GM23338 (cell line): ENCODE measurements at regions not wholly inside any gene's neighbourhood (a gene's known extent, or its start where the extent isn't known, plus 50 kb on each side); places are given as distances from the start of the nearest gene placed in this dataset.

Source experiments
- ATAC-seq: fragments of 200-7000 bp; cut with Tn5 transposase; 3 replicates; pipeline ENCODE4 v1.9.1; 2020
- DNase-seq: peaks from one replicate; pipeline ENCODE4 v3.0.0-alpha.2; 2015; ENCODE audit warnings: low spot score
- H2AFZ ChIP-seq: fragments of 200-600 bp; sonication (generic); 2 replicates; pipeline ENCODE4 v1.8.0; 2016; ENCODE audit warnings: antibody characterized with exemption, mild to moderate bottlenecking, moderate library complexity
- H3F3A ChIP-seq: fragments of 200-600 bp; sonication (generic); replicated peaks from 2 replicates; pipeline ENCODE4 v1.8.0; 2017; ENCODE audit warnings: antibody characterized with exemption, mixed run types, low read depth
- H3K27ac ChIP-seq: fragments of 200-600 bp; sonication (generic); 2 replicates; pipeline ENCODE4 v1.6.1; 2016; ENCODE audit warnings: low read depth
- H3K27me3 ChIP-seq: fragments of 200-600 bp; sonication (generic); 2 replicates; pipeline ENCODE4 v1.8.0; 2016; ENCODE audit warnings: mild to moderate bottlenecking, mixed run types, moderate library complexity; ENCODE audit not compliant: insufficient read depth
- H3K36me3 ChIP-seq: fragments of 200-600 bp; sonication (generic); 2 replicates; pipeline ENCODE4 v1.8.0; 2016; ENCODE audit warnings: mild to moderate bottlenecking; ENCODE audit not compliant: insufficient read depth
- H3K4me1 ChIP-seq: fragments of 200-600 bp; sonication (generic); 2 replicates; pipeline ENCODE4 v1.8.0; 2016; ENCODE audit warnings: mild to moderate bottlenecking, moderate library complexity; ENCODE audit not compliant: insufficient read depth
- H3K4me2 ChIP-seq: fragments of 200-600 bp; sonication (generic); 2 replicates; pipeline ENCODE4 v1.7.1; 2017; ENCODE audit warnings: mixed run types
- H3K4me3 ChIP-seq: fragments of 200-600 bp; sonication (generic); 2 replicates; pipeline ENCODE4 v1.6.1; 2016; ENCODE audit warnings: mixed run types
- H3K79me2 ChIP-seq: fragments of 200-600 bp; sonication (generic); replicated peaks from 2 replicates; pipeline ENCODE4 v1.8.0; 2017; ENCODE audit warnings: mild to moderate bottlenecking; ENCODE audit not compliant: insufficient read depth
- H3K9me2 ChIP-seq: fragments of 200-600 bp; sonication (generic); 2 replicates; pipeline ENCODE4 v1.8.0; 2017; ENCODE audit not compliant: insufficient read depth
- H4K20me1 ChIP-seq: fragments of 200-600 bp; sonication (generic); replicated peaks from 2 replicates; pipeline ENCODE4 v1.8.0; 2017; ENCODE audit warnings: mild to moderate bottlenecking; ENCODE audit not compliant: insufficient read depth
- H3K27ac Mint-ChIP-seq: 2 replicates; pipeline ENCODE4 v1.8.0; 2020; ENCODE audit warnings: inconsistent platforms, mild to moderate bottlenecking, moderate library complexity, mixed read lengths
- H3K27me3 Mint-ChIP-seq: 3 replicates; pipeline ENCODE4 v1.8.0; 2022; ENCODE audit warnings: low read depth, mild to moderate bottlenecking, moderate library complexity, mixed read lengths, inconsistent platforms; ENCODE audit not compliant: insufficient read depth, poor library complexity
- H3K36me3 Mint-ChIP-seq: 3 replicates; pipeline ENCODE4 v1.8.0; 2021; ENCODE audit warnings: low read depth, mild to moderate bottlenecking, inconsistent platforms, moderate library complexity, mixed read lengths
- H3K4me1 Mint-ChIP-seq: 3 replicates; pipeline ENCODE4 v1.8.0; 2020; ENCODE audit warnings: mild to moderate bottlenecking, inconsistent platforms, mixed read lengths
- H3K4me3 Mint-ChIP-seq: 3 replicates; pipeline ENCODE4 v1.8.0; 2021; ENCODE audit warnings: moderate library complexity, mild to moderate bottlenecking, inconsistent platforms, mixed read lengths
- H3K9me3 Mint-ChIP-seq: 3 replicates; pipeline ENCODE4 v1.8.0; 2020; ENCODE audit warnings: moderate library complexity, mild to moderate bottlenecking, inconsistent platforms, mixed read lengths
- CREB1 ChIP-seq: fragments of 250-450 bp; sonication (Bioruptor Pico); IDR thresholded peaks from 2 replicates; pipeline ENCODE4 v1.5.0; 2020; ENCODE audit warnings: low read depth, mild to moderate bottlenecking, moderate library complexity
- EZH2phosphoT487 ChIP-seq: fragments of 200-600 bp; sonication (generic); IDR thresholded peaks from one replicate; pipeline ENCODE4 v1.8.1; 2018; ENCODE audit warnings: antibody characterized with exemption; ENCODE audit not compliant: unreplicated experiment
- JUNB ChIP-seq: IDR thresholded peaks from one replicate; pipeline ENCODE4 v1.6.1; 2016; ENCODE audit warnings: antibody characterized with exemption; ENCODE audit not compliant: unreplicated experiment
- NANOG ChIP-seq: IDR thresholded peaks from 2 replicates; pipeline ENCODE4 v1.6.1; 2016; ENCODE audit warnings: antibody characterized with exemption, borderline replicate concordance
- POLR2AphosphoS5 ChIP-seq: IDR thresholded peaks from 2 replicates; pipeline ENCODE4 v1.6.1; 2016; ENCODE audit warnings: antibody characterized with exemption, low read depth
- ZNF114 ChIP-seq: fragments of 250-450 bp; sonication (Bioruptor Pico); IDR thresholded peaks from 2 replicates; pipeline ENCODE4 v1.5.0; 2020; ENCODE audit warnings: mild to moderate bottlenecking, moderate library complexity
- ZNF331 ChIP-seq: fragments of 250-450 bp; sonication (Bioruptor Pico); IDR thresholded peaks from 2 replicates; pipeline ENCODE4 v1.5.0; 2020; ENCODE audit warnings: low read depth, mild to moderate bottlenecking, moderate library complexity
- TF ChIP-seq, protein P1 (sequence below): fragments of 250-450 bp; sonication (Bioruptor Pico); IDR thresholded peaks from 2 replicates; pipeline ENCODE4 v1.5.0; 2020; ENCODE audit warnings: mild to moderate bottlenecking, moderate library complexity
- TF ChIP-seq, protein P2 (sequence below): IDR thresholded peaks from 2 replicates; pipeline ENCODE4 v1.6.1; 2016; ENCODE audit warnings: antibody characterized with exemption

DNA sequence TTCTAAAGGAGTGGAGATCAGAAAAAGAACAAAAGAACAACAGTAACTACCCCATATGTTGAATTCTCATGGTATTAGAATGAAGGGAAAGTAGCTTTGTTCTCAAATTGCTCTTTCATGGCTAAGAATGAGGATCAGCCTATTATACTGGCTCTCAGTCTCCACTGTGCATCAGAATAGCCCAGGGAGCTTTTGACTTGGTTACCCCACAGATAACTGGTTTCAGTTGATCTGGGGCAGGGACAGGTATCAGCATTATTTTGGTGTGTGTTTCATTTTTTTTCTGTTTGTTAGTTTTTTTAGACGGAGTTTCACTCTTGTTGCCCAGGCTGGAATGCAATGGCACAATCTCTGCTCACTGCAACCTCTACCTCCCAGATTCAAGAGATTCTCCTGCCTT is 311.7 kb upstream of the TLE3 start (continued):
- TF ChIP-seq, protein P1, sequence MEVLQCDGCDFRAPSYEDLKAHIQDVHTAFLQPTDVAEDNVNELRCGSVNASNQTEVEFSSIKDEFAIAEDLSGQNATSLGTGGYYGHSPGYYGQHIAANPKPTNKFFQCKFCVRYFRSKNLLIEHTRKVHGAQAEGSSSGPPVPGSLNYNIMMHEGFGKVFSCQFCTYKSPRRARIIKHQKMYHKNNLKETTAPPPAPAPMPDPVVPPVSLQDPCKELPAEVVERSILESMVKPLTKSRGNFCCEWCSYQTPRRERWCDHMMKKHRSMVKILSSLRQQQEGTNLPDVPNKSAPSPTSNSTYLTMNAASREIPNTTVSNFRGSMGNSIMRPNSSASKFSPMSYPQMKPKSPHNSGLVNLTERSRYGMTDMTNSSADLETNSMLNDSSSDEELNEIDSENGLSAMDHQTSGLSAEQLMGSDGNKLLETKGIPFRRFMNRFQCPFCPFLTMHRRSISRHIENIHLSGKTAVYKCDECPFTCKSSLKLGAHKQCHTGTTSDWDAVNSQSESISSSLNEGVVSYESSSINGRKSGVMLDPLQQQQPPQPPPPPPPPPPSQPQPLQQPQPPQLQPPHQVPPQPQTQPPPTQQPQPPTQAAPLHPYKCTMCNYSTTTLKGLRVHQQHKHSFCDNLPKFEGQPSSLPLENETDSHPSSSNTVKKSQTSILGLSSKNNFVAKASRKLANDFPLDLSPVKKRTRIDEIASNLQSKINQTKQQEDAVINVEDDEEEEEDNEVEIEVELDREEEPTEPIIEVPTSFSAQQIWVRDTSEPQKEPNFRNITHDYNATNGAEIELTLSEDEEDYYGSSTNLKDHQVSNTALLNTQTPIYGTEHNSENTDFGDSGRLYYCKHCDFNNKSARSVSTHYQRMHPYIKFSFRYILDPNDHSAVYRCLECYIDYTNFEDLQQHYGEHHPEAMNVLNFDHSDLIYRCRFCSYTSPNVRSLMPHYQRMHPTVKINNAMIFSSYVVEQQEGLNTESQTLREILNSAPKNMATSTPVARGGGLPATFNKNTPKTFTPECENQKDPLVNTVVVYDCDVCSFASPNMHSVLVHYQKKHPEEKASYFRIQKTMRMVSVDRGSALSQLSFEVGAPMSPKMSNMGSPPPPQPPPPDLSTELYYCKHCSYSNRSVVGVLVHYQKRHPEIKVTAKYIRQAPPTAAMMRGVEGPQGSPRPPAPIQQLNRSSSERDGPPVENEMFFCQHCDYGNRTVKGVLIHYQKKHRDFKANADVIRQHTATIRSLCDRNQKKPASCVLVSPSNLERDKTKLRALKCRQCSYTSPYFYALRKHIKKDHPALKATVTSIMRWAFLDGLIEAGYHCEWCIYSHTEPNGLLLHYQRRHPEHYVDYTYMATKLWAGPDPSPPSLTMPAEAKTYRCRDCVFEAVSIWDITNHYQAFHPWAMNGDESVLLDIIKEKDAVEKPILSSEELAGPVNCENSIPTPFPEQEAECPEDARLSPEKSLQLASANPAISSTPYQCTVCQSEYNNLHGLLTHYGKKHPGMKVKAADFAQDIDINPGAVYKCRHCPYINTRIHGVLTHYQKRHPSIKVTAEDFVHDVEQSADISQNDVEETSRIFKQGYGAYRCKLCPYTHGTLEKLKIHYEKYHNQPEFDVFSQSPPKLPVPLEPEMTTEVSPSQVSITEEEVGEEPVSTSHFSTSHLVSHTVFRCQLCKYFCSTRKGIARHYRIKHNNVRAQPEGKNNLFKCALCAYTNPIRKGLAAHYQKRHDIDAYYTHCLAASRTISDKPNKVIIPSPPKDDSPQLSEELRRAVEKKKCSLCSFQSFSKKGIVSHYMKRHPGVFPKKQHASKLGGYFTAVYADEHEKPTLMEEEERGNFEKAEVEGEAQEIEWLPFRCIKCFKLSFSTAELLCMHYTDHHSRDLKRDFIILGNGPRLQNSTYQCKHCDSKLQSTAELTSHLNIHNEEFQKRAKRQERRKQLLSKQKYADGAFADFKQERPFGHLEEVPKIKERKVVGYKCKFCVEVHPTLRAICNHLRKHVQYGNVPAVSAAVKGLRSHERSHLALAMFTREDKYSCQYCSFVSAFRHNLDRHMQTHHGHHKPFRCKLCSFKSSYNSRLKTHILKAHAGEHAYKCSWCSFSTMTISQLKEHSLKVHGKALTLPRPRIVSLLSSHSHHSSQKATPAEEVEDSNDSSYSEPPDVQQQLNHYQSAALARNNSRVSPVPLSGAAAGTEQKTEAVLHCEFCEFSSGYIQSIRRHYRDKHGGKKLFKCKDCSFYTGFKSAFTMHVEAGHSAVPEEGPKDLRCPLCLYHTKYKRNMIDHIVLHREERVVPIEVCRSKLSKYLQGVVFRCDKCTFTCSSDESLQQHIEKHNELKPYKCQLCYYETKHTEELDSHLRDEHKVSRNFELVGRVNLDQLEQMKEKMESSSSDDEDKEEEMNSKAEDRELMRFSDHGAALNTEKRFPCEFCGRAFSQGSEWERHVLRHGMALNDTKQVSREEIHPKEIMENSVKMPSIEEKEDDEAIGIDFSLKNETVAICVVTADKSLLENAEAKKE = no peak
- TF ChIP-seq POLR2AphosphoS5 (no peak), ZNF331 (CRISPR knock-in tag) (no peak), CREB1 (CRISPR knock-in tag) (no peak), NANOG (no peak), JUNB (no peak)

GRCh38 chr15:70407955-70408354 is 310.2 kb upstream of the TLE3 start:
- Histone ChIP-seq H3K79me2 (no peaks in the 10 kb centered on the region), H3K36me3 (no peaks in the 10 kb centered on the region), H3K9me2 (peaks cover 3% of the 10 kb centered on the region; the same call in 1 of the 2 replicates), H4K20me1 (no peaks in the 10 kb centered on the region), H3K27ac (no peak overlapping the region), H3K27me3 (no peaks in the 10 kb centered on the region), H3F3A (no peaks in the 10 kb centered on the region), H3K4me1 (peaks cover 14% of the 10 kb centered on the region), H3K4me3 (no peak overlapping the region), H2AFZ (no peak overlapping the region), H3K4me2 (no peak overlapping the region)
- H3K36me3 Mint-ChIP-seq = peaks cover 12% of the 10 kb centered on the region
- TF ChIP-seq, protein P1 = no peak
- TF ChIP-seq EZH2phosphoT487 = no peak
- TF ChIP-seq, protein P2, sequence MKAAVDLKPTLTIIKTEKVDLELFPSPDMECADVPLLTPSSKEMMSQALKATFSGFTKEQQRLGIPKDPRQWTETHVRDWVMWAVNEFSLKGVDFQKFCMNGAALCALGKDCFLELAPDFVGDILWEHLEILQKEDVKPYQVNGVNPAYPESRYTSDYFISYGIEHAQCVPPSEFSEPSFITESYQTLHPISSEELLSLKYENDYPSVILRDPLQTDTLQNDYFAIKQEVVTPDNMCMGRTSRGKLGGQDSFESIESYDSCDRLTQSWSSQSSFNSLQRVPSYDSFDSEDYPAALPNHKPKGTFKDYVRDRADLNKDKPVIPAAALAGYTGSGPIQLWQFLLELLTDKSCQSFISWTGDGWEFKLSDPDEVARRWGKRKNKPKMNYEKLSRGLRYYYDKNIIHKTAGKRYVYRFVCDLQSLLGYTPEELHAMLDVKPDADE = no peak
- no peak for TF ChIP-seq POLR2AphosphoS5
- TF ChIP-seq ZNF114 (CRISPR knock-in tag) = no peak
- TF ChIP-seq JUNB = no peak
- no peak for TF ChIP-seq ZNF331 (CRISPR knock-in tag)
- H3K27me3 Mint-ChIP-seq = peaks cover 5% of the 10 kb centered on the region
- peaks cover 18% of the 10 kb centered on the region for H3K4me1 Mint-ChIP-seq
- no peak overlapping the region for H3K4me3 Mint-ChIP-seq
- no peak for DNase-seq
- ATAC-seq = no peak
- H3K27ac Mint-ChIP-seq = no peak overlapping the region
- peaks cover 15% of the 10 kb centered on the region for H3K9me3 Mint-ChIP-seq
